Right kidney (tissue), 1 donor: ENCODE measurements at regions not wholly inside any gene's neighbourhood (a gene's known extent, or its start where the extent isn't known, plus 50 kb on each side); places are given as distances from the start of the nearest gene placed in this dataset.

Experiments
- DNase-seq: peaks from one replicate; pipeline ENCODE4 v3.0.0-alpha.2; 2016

- DNase-seq: no peak
These were observed 84.8 kb downstream of the CPN2 start for GRCh38 chr3:194265996-194266964.

DNA sequence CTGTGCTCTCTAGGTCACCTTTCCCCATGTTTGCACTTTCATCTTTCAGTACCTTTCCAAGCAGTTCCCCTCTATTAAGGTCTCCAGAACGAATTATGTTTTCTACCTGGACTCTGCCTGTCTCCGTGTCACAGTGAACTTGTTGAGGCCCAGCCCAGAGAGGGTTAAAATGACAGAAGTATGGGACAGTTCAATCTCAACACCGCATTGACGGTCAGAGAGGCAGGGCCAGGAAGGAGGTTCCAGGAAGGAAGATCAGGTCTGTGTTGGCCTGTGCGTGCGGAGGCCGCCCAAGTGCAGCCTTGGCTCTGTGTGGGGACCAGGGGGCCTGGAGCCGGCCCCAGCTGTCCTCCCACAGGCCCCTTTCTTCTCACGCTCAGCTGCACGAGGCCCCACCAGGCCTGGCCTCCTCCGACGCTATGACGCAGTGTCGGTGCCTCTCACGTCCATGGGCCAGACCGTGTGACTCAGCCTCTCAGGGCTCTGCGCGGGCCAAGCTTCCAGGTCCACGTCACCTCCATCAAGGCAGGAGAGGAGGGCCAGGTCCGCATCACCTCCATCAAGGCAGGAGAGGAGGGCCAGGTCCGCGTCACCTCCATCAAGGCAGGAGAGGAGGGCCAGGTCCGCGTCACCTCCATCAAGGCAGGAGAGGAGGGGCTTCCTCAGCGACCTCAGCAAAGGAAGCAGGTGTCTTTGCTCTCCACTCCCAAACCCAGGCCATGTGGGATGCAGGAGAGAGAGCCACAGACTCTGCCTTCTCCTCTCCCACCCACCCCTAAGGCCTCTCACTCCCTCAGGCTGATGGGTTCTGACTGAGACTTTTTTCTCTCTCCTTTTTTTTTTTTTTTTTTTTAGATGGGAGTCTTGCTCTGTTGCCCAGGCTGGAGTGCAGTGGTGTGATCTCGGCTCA is 83.1 kb downstream of the CPN2 start:
- DNase-seq: no peak

DNA sequence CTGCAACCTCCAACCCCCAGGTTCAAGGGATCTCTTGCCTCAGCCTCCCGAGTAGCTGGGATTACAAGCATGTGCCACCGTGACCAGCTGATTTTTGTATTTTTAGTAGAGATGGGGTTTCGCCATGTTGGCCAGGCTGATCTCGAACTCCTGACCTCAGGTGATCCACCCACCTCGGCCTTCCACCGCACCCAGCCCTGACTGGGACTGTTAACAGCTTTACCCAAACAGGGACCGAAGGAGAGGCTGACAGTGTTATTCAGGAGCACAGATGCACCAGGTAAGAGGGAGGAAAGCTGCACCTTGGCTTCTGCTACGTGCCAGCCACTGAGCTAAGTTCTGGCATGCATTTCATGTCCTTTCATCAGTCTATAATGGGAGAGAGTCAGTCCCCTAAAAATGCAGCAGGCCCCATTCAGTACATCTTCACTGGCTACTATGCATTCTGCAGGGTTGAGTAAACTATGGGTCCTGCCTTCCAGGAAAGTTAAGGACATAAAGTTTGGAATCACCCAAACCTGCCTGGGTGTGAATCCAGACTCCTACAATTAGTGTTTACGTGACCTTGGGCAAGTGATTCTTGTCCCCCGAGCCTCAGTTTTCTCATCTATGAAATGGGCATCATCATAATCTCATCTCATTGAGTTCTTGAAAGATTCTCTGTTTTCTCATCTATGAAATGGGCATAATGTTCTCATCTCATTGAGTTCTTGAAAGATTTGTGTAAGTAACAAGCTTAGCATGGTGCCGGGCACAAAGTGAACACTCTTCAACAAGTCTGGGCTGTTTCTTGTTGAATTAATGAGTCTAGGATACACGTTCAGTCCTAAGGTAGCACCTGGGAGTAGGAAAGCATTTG is 82.2 kb downstream of the CPN2 start:
- no peak for DNase-seq

- DNase-seq: no peak
These were observed 81.5 kb downstream of the CPN2 start for GRCh38 chr3:194269610-194270145.

DNA sequence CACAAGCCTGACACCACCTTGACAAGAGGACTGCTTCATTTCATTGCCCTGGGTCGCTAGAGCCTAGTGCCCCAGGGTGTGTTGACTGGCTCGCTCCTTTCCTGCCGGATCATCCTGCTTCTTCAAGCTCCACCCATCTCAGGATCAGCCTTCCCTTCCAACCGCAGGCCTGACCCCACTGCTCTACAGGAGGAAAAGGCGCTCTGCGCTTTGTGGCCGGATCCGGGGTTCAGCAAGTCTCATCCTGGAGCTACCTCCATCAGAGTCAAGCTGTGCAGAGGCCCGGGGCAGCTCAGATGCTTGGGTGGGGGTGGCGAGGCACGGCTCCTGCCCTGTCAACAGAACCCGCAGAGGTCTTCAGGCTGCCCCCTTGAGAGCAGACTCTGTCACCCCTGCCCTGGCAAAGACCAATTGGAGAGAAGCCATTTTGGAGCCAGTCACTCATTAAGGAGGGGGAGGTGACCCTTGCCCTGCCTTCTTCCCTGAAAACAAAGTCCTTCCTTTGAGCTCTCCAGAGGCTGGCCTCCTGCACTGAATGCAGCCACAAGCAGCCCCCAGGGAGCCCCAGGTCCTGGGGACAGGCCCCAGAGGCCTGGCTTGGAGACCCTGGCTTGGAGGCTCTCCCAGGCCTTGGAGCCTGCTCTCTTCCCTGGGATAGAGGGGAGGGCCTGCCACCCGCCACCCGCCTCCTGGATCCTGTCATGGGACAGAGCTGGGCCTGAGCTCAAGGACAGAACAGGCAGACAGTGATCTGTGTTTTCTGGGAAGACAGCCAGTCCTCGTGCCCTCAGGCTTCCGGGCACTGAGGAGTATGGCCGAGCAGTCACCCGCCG is 80.3 kb downstream of the CPN2 start:
- DNase-seq: peak; percentile 72

DNA sequence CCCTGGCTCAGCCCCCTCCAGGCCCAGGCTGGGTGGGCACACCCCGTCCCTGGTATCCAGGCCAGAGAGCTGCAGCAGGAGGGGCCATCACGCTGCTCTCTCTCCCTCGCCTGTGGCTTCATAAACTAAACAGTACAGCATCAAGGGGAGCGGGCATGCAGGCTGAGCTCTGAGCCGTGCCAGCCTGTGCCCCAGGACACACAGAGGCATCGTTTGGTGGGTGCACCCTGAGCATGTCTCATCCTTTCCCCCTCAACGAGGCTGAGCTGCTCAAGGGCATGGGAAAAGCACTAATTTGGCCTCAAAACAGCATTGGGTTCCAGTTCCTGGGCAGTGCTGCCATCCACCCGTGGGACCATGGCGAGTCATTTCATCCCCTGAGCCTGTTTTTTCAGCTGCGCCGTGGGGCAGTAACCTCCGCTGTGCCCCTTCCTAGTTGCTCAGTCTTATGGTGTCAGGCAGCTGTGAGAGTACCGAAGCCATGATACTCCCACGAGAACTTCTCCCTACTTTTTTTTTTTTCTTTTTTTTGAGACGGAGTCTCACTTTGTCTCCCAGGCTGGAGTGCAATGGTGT is 79.6 kb downstream of the CPN2 start:
- no peak for DNase-seq

DNA sequence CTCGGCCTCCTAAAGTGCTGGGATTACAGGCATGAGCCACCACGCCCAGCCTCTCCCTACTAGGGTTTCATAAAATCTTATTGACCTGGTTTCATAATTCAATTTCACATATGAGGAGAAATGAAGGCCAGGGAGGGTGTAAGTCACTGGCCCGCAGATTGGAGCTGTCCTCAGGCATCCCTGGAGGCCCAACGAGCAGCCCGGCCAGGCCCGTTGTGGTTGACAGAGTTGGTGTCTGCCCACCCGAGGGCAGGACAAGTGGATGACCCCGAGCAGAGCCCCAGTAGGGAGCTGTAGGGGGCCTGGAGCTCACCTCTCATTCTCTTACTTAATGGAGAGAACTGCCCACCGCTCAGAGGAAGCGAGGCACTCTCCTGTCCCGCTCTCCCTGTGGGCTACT is 78.9 kb downstream of the CPN2 start:
- DNase-seq: no peak

DNA sequence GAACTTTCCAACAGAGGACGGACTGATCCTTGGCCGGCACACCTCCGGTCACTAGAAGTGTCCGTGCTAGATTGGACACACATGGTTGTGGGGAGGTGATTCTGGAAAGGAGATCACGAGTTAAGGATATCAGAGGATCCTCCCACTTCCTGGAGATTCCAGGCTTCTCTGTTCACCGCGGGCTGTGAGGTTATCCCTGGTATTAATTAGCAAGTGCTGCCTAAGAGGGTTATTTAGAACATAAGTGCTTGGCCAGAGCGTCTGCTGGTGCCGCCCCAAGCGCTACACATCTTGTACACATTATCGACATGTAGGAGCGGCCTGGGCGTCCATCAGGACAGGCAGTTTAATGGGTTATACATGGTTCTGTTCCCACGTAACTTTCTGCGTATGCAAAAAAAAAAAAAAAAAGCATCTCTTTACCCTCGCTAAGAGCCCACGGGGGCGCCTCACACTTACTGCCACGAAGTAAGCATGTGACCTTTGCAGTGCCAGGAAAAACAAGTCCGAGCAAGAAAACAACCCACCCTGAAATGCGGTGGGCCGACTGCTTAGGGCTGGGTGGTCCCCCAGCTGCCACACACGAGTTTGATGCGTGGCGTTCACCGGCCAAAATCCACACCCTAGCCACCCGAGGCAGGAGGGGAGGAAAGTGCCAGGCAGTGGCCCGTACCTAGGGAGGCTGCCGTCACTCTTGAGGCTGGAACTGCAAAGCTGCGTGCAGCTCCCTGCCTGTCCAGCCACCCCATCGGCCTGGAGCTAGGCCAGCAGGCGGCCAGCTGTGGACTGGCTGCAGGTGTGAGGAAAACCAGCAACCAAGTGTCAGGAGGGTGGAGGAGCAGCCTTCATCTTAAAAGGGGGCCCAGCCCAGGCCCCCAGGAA is 78.0 kb downstream of the CPN2 start:
- DNase-seq: no peak

GRCh38 chr3:194273743-194274310 is 77.3 kb downstream of the CPN2 start:
- DNase-seq: no peak

DNA sequence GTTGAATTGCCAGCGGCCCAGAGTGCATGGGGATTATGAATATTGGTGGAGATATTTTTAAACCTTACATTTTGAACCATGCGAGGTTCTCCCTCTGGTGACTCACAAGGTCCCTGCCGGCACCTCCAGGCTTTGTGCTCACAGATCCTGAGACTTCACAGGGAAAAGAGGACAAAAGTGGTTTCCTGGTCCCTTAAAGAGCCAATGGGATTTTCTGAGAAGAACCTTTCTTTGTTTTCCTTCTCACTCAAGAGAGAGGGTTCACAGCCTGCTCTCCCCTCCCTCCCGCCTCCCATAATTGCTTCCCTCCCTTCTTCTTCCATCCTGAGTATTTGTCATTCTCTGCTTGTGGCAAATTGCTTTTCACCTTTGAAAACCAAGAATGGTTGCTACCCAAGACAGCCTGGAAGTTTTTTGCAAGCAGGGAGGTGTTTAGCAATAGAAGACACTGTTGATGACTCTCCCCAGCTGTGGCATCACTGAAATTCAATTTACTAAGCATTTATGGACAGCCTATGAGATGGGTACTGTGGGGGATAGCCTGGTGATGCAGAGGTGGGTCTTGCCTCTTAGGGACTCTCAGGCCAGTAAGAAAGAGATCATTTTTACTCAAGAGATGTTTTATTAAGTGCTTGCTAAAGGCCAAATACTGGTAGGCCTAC is 76.6 kb downstream of the CPN2 start:
- DNase-seq: no peak

- no peak for DNase-seq
These were observed 75.8 kb downstream of the CPN2 start for GRCh38 chr3:194275291-194275690.

GRCh38 chr3:194275721-194276120 is 75.4 kb downstream of the CPN2 start:
- DNase-seq: no peak

- no peak for DNase-seq
These were observed 74.4 kb downstream of the CPN2 start for GRCh38 chr3:194276768-194277103.

GRCh38 chr3:194277104-194277785 is 73.9 kb downstream of the CPN2 start:
- DNase-seq: peak; percentile 71

- DNase-seq: peak; percentile 70
These were observed 73.4 kb downstream of the CPN2 start for GRCh38 chr3:194277786-194278130.

DNA sequence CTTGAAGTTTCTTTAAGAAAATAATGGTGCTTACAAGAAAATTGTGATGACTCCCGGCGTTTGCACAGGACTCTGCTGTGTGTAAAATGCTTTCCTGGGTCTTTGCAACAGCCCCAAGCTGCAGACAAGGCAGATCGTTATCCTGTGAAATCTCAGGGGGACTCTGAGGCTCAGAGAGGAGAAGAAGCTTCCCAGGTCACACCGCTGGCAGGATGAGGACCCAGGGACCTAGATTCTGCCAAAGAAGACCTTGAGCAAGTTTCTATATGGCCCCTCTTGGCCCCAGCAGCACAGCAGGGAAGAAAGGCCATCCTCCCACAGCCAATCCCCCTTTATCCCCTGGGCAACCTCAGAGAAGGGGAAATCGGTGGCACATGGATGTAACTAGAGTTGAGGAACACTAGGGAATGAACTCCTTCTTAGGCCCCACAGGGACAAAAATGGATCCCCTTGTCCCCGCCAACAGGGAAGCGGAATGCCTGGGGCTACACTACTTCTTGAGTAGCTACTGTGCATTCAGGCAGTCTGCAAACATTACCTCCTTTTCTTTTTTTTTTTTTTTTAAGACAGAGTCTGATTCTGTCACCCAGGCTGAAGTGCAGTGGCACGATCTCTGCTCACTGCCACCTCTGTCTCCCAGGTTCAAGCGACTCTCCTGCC is 72.8 kb downstream of the CPN2 start:
- no peak for DNase-seq

GRCh38 chr3:194279101-194279500 is 72.0 kb downstream of the CPN2 start:
- DNase-seq: no peak
